ENCODE measurements at regions not wholly inside any gene's neighbourhood (a gene's known extent, or its start where the extent isn't known, plus 50 kb on each side); places are given as distances from the start of the nearest gene placed in this dataset.

GRCh38 chr2:2587354-2587753 lies 256.3 kb upstream of the MYT1L start:
- TF ChIP-seq CTCF (IDR thresholded peaks at IDR 0.05 in 8 of 11, conservative IDR thresholded peaks at IDR 0.05 in 3 of 11) (no peak), POLR2AphosphoS5 (IDR thresholded peaks at IDR 0.05) (no peak)

Data from spleen (tissue), 7 donors.